Superior temporal gyrus (tissue), 1 donor: ENCODE measurements at regions not wholly inside any gene's neighbourhood (a gene's known extent, or its start where the extent isn't known, plus 50 kb on each side); places are given as distances from the start of the nearest gene placed in this dataset.

Experiments used
- DNase-seq: peaks from one replicate; pipeline ENCODE4 v3.0.0-alpha.2; 2016; ENCODE audit errors: extremely low spot score

DNA sequence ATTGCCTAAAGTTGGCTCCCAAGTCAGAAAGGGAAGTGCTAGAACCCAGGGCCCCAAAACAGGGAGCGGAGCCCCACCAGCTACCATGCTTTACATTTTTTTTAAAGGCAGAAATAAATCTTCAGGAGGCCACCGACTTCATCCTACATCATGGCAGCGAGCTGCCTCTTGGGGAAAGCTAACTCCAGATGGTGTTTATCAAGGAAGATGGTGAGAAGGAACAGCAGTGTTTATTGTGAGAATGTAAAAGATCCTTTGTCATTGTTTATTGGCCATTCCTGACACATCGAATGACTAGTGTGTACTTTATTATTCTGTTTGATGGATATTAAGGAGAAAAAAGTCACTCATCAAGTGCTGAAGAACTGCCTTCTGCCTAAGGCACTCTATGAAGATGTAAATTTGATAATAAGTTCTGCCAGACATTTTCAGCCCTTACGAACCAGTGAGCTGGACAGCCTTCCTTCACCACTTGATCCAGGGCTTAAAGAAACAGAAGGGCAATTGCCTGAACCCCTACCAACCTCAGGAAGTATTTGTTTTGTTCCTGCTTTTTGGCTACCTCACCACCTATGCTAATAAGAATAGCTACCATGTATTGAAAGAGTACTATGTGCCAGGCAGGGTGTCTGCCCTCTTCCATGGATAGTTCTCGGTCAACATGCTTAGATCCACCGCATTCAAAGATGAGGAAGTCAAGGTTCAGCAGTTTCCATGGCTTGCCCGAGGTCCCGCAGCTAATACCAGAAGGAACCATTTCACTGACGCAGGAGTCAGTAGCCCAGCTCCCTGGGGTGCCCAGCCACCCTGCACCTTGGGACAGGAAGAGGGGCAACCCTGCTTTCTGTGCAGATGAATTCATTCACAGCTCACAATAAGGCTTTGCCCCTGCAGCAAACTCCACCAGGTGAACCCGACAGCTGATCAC is 194.7 kb upstream of the RREB1 start:
- no peak for DNase-seq

DNA sequence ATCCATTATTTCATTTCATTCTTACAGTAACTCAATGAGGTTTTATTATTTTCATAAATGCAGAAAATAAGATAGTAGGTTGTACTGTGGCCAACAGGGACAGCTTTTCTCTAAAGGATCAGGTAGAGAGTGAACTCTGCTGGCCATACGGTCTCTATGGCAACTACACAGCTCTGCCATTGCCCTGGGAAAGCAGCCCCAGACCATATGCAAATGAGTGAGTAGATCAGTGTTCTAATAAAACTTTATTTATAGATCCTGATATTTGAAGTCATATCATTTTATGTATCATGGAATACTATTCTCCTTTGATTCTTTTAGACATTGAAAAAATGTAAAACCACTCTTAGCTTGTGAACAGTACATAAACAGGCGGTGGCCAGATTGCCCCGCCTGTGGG is 192.5 kb upstream of the RREB1 start:
- DNase-seq: no peak

GRCh38 chr6:6915813-6916547 is 191.8 kb upstream of the RREB1 start:
- DNase-seq: peak; percentile 64

DNA sequence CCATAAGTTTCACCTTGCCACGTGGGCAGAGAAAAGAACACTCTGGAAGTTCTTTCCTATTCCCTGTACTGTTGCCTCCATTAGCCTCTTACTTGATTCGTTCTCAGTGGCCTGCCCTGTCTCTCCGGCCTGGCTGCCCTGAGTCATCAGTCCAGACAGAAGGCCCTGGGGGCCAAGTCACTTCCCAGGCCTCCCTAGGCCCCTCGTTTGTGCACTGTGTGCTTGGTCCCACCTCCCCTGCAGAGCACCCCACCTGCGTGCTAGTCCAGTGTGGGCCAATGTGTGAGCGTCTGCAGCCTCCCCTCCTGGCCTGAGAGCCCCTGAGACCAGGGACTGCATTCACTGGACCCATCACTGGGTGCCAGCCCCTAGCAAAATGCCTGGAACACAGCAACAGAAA is 191.2 kb upstream of the RREB1 start:
- DNase-seq: no peak

GRCh38 chr6:6918216-6918983 is 189.4 kb upstream of the RREB1 start:
- peak; percentile 73 for DNase-seq

DNA sequence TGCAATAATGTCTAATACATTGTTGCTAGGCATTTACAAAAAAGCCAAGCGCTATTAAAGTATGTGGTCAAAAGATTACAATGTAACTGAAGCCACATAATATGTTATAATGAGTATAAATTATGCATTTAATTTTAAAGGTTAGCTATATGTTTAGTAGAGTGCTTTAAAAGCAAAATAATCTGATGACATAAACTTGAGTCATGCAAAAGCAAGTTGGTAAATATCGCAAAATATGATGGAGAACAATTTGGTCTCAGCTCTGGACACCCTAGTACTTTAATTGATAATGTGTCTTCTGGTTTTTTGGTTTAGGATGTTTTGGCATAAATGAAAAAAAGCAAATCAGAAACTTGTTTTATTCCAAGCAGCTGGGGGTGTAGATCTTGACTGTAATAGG is 188.6 kb upstream of the RREB1 start:
- DNase-seq: no peak

DNA sequence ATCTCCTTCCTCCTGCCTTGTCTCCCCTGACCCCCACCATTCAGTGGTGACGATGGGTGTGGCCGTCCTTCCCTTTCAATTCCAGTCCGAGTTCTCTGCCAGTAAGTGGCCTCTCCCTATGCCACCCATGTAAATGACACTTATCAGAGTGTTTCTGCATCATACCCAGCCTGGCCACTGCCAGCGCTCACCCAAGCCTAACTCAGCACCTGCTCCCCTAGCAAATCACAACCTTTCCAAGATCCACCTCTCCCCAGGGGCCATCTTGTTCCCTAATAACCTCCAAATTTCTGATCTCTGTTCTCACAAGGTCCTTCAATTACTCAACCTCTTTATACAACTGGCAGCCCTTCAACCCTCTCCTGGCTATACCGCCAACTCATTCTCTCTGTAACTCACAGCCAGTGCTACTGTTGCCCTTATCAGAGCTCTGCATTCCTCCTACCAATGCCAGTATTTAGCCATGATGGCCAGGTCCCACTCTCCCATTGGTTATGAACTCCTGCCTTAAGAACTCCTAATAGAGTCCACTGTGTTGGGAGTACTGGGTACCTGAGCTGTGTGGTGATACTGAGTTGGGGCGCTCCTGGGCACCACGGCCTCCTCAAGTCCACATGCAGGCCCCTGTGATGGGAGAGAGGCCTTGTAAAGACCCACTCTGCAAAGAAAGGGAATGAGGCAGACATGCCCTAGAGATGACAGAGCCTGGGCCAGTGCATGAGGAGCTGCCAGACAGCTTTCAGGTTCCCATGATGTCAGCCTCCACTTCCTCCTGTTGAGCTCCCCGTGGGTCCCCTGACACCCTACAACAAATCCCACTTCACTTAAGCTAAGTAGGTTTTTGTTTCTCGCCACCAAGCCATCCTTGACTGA is 187.4 kb upstream of the RREB1 start:
- no peak for DNase-seq

- DNase-seq: no peak
These were observed 186.8 kb upstream of the RREB1 start for GRCh38 chr6:6920987-6921313.

GRCh38 chr6:6922166-6922565 is 185.6 kb upstream of the RREB1 start:
- DNase-seq: no peak

DNA sequence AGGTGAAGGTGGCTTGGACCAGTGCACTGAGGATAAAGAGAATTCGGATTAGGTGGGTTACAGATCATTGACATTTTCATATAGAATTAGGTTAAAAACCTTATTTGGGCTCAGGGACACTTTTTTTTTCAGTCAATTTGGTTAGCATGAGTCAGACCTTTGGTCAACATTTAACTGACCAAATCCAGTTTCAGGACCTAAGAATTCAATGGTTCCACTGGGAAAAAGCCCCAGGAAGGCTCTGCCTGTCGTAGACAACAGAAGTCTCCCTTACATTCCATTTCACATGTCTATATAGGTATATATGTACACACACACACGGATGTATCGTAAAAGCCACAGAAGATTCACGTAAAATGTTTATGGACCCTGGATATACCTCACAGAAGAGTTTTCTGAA is 184.2 kb upstream of the RREB1 start:
- no peak for DNase-seq

DNA sequence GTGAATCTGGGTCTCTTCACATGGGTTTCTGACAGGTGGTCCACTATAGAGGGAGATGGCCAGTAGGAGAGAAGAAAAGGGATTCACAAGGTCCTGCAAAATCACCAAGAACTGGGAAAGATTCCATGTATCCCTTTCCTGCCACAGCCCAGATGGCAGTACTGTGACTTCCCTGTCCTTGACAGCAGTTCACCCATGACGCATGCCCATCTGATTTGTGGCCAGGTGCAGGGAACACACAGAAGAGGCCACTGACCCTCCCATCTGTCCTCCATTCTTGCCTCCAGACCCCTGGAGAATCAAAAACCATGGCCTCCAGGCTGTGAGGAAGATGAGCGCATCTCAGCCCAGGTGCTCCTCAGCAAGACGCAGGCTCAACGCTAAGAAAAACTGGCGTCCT is 183.1 kb upstream of the RREB1 start:
- DNase-seq: no peak

DNA sequence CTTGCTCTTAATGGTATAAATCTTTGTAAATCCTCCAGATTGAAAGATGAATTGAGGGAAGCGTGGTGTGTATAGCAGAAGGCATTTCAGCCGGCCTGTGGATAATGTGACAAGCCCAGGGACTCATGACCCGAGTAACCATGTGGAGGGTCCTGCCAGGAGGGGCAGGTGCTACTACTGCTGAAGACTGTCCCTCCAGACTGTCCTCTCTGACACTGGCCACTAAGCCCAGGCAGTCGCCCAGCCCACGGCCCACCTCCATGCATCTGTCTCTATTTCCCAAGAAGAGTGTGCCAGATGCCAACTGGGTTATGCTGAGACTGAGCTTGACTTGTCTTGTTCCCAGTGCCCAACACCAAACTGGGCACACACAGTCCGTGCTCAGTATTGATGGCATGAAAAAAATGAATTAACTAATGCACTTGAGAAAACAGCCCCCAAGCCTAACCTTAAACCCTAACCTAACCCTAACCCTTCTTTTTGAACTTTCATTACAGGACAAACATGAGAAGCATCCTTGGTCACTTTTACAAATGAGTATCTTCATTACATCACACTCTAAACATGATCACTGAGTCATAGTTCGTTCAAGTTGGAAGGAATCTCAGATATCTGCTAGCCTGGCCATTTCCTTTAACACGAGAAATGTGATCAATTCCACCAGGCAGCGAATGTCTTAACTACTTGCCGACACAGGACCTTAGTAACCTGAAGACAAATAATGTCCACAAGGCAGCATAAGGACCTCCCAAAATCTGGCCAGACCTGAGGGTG is 182.2 kb upstream of the RREB1 start:
- no peak for DNase-seq

DNA sequence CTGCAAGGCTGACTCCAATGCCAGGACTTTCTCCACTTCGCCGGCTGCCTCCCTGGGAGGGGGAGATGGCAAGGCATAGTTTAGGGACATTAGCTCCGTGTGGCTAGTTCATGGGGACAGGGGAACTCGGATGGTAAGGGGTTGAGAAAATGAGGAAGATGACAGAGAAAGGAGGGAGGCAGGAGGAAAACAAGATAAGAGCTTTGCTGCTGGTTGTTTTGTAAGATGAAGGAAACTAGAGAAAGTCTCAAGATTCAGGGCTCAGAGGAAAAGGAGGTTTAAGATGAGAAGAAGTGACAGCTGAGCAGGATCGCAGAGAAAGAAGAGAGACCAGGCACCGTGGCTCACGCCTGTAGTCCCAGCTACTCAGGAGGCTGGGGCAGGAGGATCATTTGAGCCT is 180.9 kb upstream of the RREB1 start:
- no peak for DNase-seq

GRCh38 chr6:6927521-6928361 is 180.0 kb upstream of the RREB1 start:
- DNase-seq: no peak

GRCh38 chr6:6930223-6930880 is 177.4 kb upstream of the RREB1 start:
- no peak for DNase-seq

- no peak for DNase-seq
These were observed 176.4 kb upstream of the RREB1 start for GRCh38 chr6:6931071-6932025.

- DNase-seq: no peak
These were observed 175.4 kb upstream of the RREB1 start for GRCh38 chr6:6932341-6932740.

- no peak for DNase-seq
These were observed 174.8 kb upstream of the RREB1 start for GRCh38 chr6:6932968-6933367.
